GM19043 (cell line): ENCODE measurements at regions not wholly inside any gene's neighbourhood (a gene's known extent, or its start where the extent isn't known, plus 50 kb on each side); places are given as distances from the start of the nearest gene placed in this dataset.

ENCODE experiments used
- ATAC-seq: cut with Tn5 transposase; IDR thresholded peaks from one replicate; pipeline ENCODE4 v1.9.1; 2021; ENCODE audit warnings: low read depth; ENCODE audit not compliant: unreplicated experiment

GRCh38 chr12:31868965-31869364 is 90.2 kb upstream of the RESF1 start:
- ATAC-seq = no peak

GRCh38 chr12:31867292-31867691 is 91.9 kb upstream of the RESF1 start:
- no peak for ATAC-seq

GRCh38 chr12:31866523-31866922 is 92.7 kb upstream of the RESF1 start:
- no peak for ATAC-seq

DNA sequence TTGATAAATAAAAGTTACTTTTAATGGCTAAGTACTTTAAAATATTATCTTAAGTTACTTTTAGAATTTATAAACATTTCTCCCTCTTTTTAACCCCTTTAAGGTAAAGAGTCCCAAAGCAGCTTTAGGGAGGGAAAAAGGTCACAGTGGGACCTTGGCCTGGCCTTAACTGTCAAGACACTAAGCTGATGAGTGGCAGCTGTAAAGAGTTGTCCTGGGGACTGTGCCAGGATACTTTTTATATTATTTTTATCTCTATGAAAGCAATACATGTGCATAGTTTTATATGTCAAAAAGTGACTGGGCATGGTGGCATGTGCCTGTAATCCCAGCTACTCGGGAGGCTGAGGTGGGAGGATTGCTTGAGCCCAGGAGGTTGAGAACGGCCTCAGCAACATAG is 94.2 kb upstream of the RESF1 start:
- no peak for ATAC-seq

GRCh38 chr12:31861360-31861759 is 97.9 kb upstream of the RESF1 start:
- no peak for ATAC-seq

DNA sequence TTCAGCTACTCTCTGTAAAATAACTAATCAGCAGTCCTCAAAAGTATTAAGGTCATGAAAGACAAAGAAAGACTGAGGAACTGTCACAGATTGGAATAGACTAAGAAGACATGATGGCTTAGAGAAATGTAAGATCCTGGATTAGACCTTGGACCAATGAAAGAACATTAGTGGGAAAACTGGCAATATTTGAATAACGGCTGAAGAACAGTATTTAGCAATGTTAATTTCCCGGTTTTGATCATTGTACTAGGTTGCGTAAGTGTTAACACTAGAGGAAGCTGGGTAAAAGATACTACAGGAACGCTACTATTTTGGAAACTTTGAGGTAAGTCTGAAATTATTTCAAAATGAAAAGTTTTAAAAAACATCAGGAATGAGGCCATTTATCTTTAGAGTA is 98.8 kb upstream of the RESF1 start:
- ATAC-seq = no peak

DNA sequence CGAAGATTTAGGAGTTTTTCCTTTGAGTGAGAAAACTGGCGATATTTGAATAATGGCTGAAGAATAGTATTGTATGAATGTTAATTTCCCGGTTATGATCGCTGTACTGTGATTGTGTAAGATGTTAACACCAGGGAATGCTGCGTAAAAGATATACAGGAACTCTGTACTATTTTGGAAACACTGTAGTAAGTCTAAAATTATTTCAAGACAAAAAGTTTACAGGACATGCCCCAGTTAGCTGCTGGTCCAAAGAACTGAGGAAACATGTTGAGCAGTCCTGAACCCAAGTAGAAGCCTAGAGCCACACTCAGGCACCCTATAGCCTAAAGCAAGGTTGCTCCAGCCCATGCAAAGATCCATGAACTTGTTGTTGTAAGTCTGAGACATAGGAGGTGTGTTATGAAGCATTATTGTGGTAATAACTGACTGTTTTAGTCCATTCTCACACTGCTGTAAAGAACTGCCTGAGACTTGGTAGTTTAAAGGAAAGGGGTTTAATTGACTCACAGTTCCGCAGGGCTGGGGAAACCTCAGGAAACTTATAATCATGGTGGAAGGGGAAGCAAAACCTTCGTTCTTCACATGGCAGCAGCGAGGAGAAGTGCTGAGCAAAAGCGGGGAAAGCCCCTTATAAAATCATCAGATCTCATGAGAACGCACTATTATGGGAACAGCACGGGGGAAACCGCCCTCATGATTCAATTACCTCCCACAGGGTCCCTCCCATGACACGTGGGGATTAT is 99.8 kb upstream of the RESF1 start:
- no peak for ATAC-seq

- ATAC-seq = no peak
Measured at GRCh38 chr12:31855427-31855826, 103.8 kb upstream of the RESF1 start.

DNA sequence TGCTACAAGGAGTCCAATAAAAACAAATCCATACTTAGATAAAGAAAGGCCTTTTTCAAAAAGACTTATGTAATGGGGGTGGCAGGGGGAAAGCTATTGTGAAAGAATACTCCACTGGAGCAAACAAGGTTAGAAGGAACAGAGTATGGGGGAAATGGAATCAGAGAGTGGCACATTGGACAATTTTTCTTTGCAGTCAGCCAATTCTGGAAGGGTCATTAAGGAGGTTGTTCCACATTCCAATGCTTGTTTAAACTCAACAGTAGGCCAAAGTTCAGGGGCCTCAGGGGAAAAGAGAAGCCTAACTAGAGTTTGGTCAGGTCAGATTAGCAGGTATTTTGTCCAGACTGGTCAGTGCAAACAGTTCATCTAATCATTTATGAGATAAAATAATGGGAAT is 105.2 kb upstream of the RESF1 start:
- ATAC-seq = no peak

GRCh38 chr12:31853520-31853919 is 105.7 kb upstream of the RESF1 start:
- no peak for ATAC-seq

DNA sequence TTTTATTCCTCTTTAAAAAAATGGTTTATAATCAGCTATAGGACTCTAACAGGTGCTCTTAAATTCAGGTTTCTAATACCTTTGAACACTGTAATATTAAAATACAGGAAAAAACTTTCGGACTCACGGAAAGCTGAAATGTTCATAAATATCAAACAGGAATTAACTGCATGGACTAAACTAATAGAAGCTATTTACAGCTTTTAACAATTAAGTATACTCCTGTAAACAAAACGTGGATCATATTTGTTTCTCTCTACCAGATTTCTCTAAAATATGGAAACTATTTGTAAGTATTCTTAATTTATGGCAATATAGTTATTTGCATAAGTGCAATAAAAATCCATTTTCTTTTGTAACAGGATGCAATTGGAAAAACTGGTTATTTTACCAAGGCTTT is 108.9 kb upstream of the RESF1 start:
- no peak for ATAC-seq

DNA sequence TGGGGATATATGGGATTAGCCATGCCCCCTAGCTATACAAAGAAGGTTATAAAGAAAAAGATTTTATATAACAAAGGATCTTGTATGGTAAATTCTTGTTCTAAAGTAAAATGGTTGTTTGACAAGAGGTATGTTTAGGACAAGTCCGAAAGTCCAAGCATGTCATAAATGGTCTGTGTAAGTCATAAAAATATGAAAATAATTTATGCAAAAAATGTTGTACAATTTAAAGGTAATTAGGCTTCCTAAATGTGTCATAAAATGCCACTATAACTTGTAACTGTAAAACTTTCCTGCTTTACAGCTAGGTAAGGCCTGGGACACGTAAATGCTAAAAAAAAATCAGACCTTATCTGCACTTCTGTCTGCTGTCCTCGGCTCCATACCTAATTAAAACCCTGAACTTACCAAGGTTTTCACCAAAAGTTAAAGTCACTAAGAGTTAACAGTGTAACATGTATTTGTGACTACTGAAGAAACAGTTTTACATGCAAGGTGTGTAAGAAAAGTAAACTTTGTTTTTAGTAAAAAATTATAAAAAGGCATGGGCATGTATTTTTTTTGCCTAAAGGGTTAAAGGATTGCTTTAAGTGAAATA is 110.0 kb upstream of the RESF1 start:
- no peak for ATAC-seq

DNA sequence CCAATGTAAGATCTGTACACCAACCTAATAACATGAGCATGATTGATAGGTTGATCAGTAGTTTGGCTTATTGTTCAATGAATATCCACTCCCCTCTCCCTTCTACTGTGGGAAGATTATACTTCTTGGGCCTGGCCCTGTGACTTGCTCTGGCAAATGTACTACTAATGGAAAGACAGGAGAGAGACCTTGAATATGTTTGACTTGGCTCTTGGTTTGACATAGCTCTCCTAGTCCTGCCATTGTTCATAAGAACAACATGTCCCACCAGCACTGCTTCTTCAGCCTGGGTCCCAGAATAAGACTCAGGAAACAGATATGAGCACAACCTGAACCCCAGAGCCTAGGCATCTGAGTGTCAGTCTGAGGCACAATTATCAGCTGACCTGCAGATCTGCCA is 112.8 kb upstream of the RESF1 start:
- ATAC-seq = no peak

- ATAC-seq = no peak
Measured at GRCh38 chr12:31845613-31846322, 113.4 kb upstream of the RESF1 start.

DNA sequence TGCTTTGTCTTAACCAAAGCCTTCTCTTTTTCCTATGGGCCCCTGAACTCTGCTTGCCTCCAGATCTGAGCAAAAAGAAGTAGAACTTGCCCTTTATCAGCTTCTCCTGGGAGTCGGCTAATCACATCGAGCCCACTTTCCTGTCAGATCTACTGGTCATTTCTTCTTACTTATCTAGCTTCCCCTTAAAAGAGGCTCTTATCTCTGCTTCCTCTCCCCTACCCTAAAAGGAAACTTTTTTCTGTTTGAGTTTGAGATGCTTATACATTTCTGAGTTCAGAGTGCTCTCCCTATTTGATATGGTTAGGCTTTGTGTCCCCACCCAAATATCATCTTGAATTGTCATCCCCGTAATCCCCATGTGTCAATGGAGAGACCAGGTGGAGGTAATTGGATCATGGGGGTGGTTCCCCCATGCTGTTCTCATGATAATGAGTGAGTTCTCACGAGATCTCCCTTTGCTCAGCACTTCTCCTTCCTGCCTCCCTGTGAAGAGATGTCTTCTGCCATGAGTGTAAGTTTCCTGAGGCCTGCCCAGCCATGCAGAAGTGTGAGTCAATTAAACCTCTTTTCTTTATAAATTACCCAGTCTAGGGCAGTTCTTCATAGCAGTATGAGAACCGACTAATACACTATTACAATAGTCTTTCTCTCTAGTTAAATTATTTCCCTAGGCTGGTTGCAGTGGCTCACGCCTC is 114.7 kb upstream of the AMN1 start:
- no peak for ATAC-seq

- ATAC-seq = no peak
Measured at GRCh38 chr12:31837913-31838312, 109.1 kb upstream of the AMN1 start.

DNA sequence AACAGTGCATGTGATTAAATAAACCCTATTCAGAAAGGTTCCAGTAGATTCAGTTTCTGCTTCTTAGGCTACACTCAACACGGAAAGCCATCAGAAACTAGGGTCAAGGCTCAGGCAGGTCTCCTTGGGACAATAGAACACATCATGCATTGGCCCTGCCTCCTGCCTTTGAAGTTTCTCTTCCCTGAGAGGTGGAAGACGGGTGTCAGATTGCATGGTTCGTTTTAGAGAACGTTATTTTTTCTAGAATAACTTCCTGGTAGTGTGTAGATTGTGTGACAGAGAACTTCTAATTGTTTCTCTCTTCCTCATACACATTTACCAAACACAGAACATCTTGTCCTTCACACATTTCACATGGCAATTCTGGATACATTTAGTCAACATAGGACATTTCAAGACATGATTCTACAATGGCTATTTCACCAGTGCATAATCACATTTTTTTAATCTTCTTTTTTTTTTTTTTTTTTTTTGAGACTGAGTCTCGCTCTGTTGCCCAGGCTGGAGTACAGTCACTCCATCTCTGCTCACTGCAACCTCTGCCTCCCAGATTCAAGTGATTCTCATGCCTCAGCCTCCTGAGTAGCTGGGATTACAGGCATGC is 106.6 kb upstream of the AMN1 start:
- no peak for ATAC-seq

DNA sequence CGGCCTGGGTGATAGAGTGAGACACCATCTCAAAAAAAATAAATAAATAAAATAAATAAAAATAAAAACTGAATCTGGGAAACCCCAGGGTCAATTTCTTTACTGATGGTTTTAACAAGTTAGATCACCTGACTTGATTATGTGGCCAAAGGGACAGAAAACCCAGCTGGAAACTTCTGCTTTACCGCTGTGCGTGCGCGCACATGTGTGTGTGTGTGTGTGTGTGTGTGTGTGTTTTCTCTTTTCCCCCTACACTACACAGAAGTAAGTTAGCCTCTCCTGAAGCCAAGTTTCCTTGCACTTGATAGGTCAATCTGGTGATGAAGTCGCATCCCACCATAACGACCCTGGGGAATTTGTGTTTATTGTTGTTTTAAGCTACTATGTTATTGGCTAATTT is 105.3 kb upstream of the AMN1 start:
- ATAC-seq = no peak

- ATAC-seq = no peak
Measured at GRCh38 chr12:31832740-31833729, 104.2 kb upstream of the AMN1 start.

DNA sequence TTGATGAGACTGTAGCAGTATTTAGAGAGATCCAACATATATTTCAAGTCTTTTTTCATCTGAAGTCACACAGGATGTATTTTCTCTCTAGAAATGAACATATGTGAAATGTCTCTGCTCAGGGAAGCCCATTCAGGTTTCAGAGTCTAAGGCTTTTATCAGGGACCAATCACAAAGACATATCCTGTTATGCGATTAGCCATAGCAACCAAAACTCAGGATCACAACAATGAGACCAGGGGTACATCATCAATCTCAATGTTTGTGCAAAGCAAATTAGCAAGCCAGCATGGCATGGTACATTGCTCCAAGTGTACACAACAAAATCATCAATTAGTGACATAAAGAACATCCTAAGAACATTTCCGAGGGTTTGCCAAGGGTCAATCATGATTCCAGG is 99.2 kb upstream of the AMN1 start:
- no peak for ATAC-seq
